IMR-90 (cell line): ENCODE measurements at regions not wholly inside any gene's neighbourhood (a gene's known extent, or its start where the extent isn't known, plus 50 kb on each side); places are given as distances from the start of the nearest gene placed in this dataset.

Experiments
- ATAC-seq: fragments of 200-7000 bp; cut with Tn5 transposase; 2 replicates; pipeline ENCODE4 v1.9.1; 2020; ENCODE audit warnings: low read depth, mild to moderate bottlenecking, moderate library complexity
- BruUV-seq: library from RNA; stranded (reverse); fragments of 400-500 nt; replicated peaks from 2 replicates; lab custom pipeline; 2021; lab: Mats Ljungman, UMichigan
- CTCF ChIA-PET: fragments of 300-600 bp; formaldehyde crosslinking; extraction: SDS; loops from one replicate; lab custom pipeline; 2021; ENCODE audit warnings: antibody characterized with exemption; lab: Yijun Ruan, JAX
- POLR2A ChIA-PET: fragments of 300-600 bp; sonication (Branson Sonifier 250); formaldehyde crosslinking; loops from one replicate; lab custom pipeline; 2022; ENCODE audit warnings: antibody characterized with exemption; ENCODE audit not compliant: unreplicated experiment; lab: Charles Lee
- DNase-seq: peaks from one replicate; pipeline ENCODE4 v3.0.0; 2013
- H2AFZ ChIP-seq: replicated peaks from 2 replicates; pipeline ENCODE3; 2013; ENCODE audit warnings: low read length, mild to moderate bottlenecking; ENCODE audit not compliant: poor library complexity
- H2AK5ac ChIP-seq: 2 replicates; pipeline ENCODE4 v1.6.1; 2013; ENCODE audit warnings: low read depth, low read length, inconsistent platforms
- H2AK9ac ChIP-seq: replicated peaks from 2 replicates; pipeline ENCODE3; 2013; ENCODE audit warnings: mild to moderate bottlenecking, low read depth, low read length, moderate library complexity; ENCODE audit not compliant: poor library complexity
- H2BK120ac ChIP-seq: 2 replicates; pipeline ENCODE4 v1.6.1; 2013; ENCODE audit warnings: low read depth, low read length, inconsistent platforms
- H2BK15ac ChIP-seq: 3 replicates; pipeline ENCODE4 v1.6.1; 2013; ENCODE audit warnings: low read depth, low read length, inconsistent platforms
- H2BK20ac ChIP-seq: 2 replicates; pipeline ENCODE4 v1.6.1; 2013; ENCODE audit warnings: low read depth, mild to moderate bottlenecking, inconsistent platforms, low read length, moderate library complexity
- H2BK5ac ChIP-seq: 2 replicates; pipeline ENCODE4 v1.6.1; 2013; ENCODE audit warnings: mild to moderate bottlenecking, low read depth, low read length, inconsistent platforms; ENCODE audit not compliant: poor library complexity, severe bottlenecking
- H3K14ac ChIP-seq: replicated peaks from 2 replicates; pipeline ENCODE4 v1.6.1; 2013; ENCODE audit warnings: low read depth, low read length, inconsistent platforms
- H3K18ac ChIP-seq: 2 replicates; pipeline ENCODE4 v1.6.1; 2013; ENCODE audit warnings: low read depth, low read length, control low read depth
- H3K23ac ChIP-seq: 2 replicates; pipeline ENCODE4 v1.6.1; 2013; ENCODE audit warnings: low read depth, low read length, inconsistent platforms
- H3K27ac ChIP-seq: 2 replicates; pipeline ENCODE4 v1.5.1; 2013; ENCODE audit warnings: mild to moderate bottlenecking, control low read depth, low read length; ENCODE audit not compliant: insufficient read depth
- H3K27me3 ChIP-seq: 2 replicates; pipeline ENCODE4 v1.6.1; 2013; ENCODE audit warnings: low read length; ENCODE audit not compliant: control insufficient read depth, insufficient read depth
- H3K36me3 ChIP-seq: 2 replicates; pipeline ENCODE4 v1.6.1; 2013; ENCODE audit warnings: low read length, mixed read lengths; ENCODE audit not compliant: control insufficient read depth, insufficient read depth
- H3K4ac ChIP-seq: 2 replicates; pipeline ENCODE4 v1.6.1; 2013; ENCODE audit warnings: low read depth, low read length, inconsistent platforms
- H3K4me1 ChIP-seq: 2 replicates; pipeline ENCODE4 v1.6.1; 2013; ENCODE audit warnings: low read length, mixed read lengths; ENCODE audit not compliant: control insufficient read depth, insufficient read depth
- H3K4me2 ChIP-seq: 2 replicates; pipeline ENCODE4 v1.6.1; 2013; ENCODE audit warnings: low read depth, mild to moderate bottlenecking, control low read depth, low read length, moderate library complexity
- H3K4me3 ChIP-seq: 2 replicates; pipeline ENCODE4 v1.5.1; 2013; ENCODE audit warnings: low read depth, mild to moderate bottlenecking, control low read depth, low read length, moderate library complexity; ENCODE audit not compliant: insufficient read depth
- H3K56ac ChIP-seq: 2 replicates; pipeline ENCODE4 v1.6.1; 2013; ENCODE audit warnings: low read length, inconsistent platforms; ENCODE audit not compliant: insufficient read depth; ENCODE audit errors: extremely low read depth
- H3K79me1 ChIP-seq, 2 experiments: 2 replicates each; pipeline ENCODE4 v1.6.1; 2013; ENCODE audit warnings: low read length in 2 of 2, inconsistent platforms in 1 of 2, low read depth in 1 of 2
- H3K9ac ChIP-seq: 2 replicates; pipeline ENCODE4 v1.6.1; 2013; ENCODE audit warnings: low read depth, low read length, control low read depth
- H3K9me1 ChIP-seq: 2 replicates; pipeline ENCODE4 v1.6.1; 2013; ENCODE audit warnings: low read length, inconsistent platforms; ENCODE audit not compliant: insufficient read depth
- H3K9me3 ChIP-seq: 2 replicates; pipeline ENCODE4 v1.6.1; 2013; ENCODE audit warnings: low read length; ENCODE audit not compliant: control insufficient read depth, insufficient read depth
- H4K20me1 ChIP-seq: 2 replicates; pipeline ENCODE4 v1.6.1; 2013; ENCODE audit warnings: low read length, inconsistent platforms; ENCODE audit not compliant: insufficient read depth
- H4K5ac ChIP-seq: 2 replicates; pipeline ENCODE4 v1.6.1; 2013; ENCODE audit warnings: mild to moderate bottlenecking, low read depth, low read length, control low read depth
- H4K8ac ChIP-seq, 2 experiments: 2 replicates each; pipeline ENCODE4 v1.6.1; 2013; ENCODE audit warnings: low read depth in 2 of 2, low read length in 2 of 2, control low read depth in 1 of 2, inconsistent platforms in 1 of 2
- H4K91ac ChIP-seq: 2 replicates; pipeline ENCODE4 v1.6.1; 2013; ENCODE audit warnings: low read depth, low read length, inconsistent platforms; ENCODE audit not compliant: insufficient read depth
- CHD1 ChIP-seq: IDR thresholded peaks from 2 replicates; pipeline ENCODE4 v1.6.1; 2012; ENCODE audit warnings: low read depth, low read length, improper control_type of control experiment
- FOS ChIP-seq: fragments of 150-350 bp; IDR thresholded peaks from 2 replicates; pipeline ENCODE4 v1.6.1; 2016; ENCODE audit warnings: low read depth, low read length
- MAFK ChIP-seq: IDR thresholded peaks from 2 replicates; pipeline ENCODE4 v1.6.1; 2012; ENCODE audit warnings: low read depth, low read length, improper control_type of control experiment
- NFE2L2 ChIP-seq: fragments of 150-350 bp; IDR thresholded peaks from 2 replicates; pipeline ENCODE4 v1.6.1; 2016; ENCODE audit warnings: low read depth, mild to moderate bottlenecking, low read length
- RAD21 ChIP-seq: IDR thresholded peaks from 2 replicates; pipeline ENCODE4 v1.6.1; 2012; ENCODE audit warnings: low read length, improper control_type of control experiment
- RFX5 ChIP-seq: IDR thresholded peaks from 2 replicates; pipeline ENCODE4 v1.8.0; 2012; ENCODE audit warnings: low read depth, mild to moderate bottlenecking, low read length, moderate library complexity
- WGBS, 2 experiments: methylation state at CpG; one replicate each; pipeline versions ENCODE4 v1.1.5 to v1.1.7; 2013; ENCODE audit warnings: missing lambda C conversion rate in 2 of 2; ENCODE audit not compliant: insufficient read length in 1 of 2; ENCODE audit errors: extremely low coverage in 2 of 2; 5-methylcytosine and 5-hydroxymethylcytosine counted together
- dilution Hi-C: fragments of 300-500 bp; cut with HindIII; formaldehyde crosslinking; loops from one replicate; pipeline ENCODE4 v1.14.3; 2018; ENCODE audit warnings: low sequenced_read_pairs; ENCODE audit not compliant: unreplicated experiment
- in situ Hi-C: fragments of 300-500 bp; cut with MboI; formaldehyde crosslinking; loops from 3 replicates; pipeline ENCODE4 v1.14.3; 2019; ENCODE audit warnings: low sequenced_read_pairs, inconsistent platforms, mixed read lengths
- intact Hi-C: fragments of 100-400 bp; cut with micrococcal nuclease; formaldehyde crosslinking; loops from 2 replicates; pipeline ENCODE4 v1.10.0; 2022

GRCh38 chr10:128632694-128633093, 506.5 kb upstream of the MKI67 start:
- no peak overlapping the region for H3K4ac ChIP-seq
- H2BK120ac ChIP-seq: no peak overlapping the region
- no peak overlapping the region for H3K23ac ChIP-seq
- TF ChIP-seq CHD1 (no peak), RFX5 (no peak), FOS (no peak), NFE2L2 (no peak), RAD21 (no peak), MAFK (no peak)
- DNase-seq: no peak
- H2BK20ac ChIP-seq: no peak overlapping the region
- no peaks in the 10 kb centered on the region for H3K4me1 ChIP-seq
- ChIA-PET POLR2A (no interaction called here), CTCF (no interaction called here)
- in situ Hi-C loops (no loop called here), intact Hi-C loops (no loop called here), dilution Hi-C loops (no loop called here)
- H3K9ac ChIP-seq: no peak overlapping the region
- no peak for ATAC-seq
- no peaks in the 10 kb centered on the region for H3K79me1 ChIP-seq
- WGBS, 2 experiments: 66% methylated on average over 2 of the region's 7 CpGs; no CpG with 5 or more reads in 1 of the 2 experiments
- H3K4me2 ChIP-seq: no peak overlapping the region
- no peak overlapping the region for H2AK9ac ChIP-seq
- H2BK15ac ChIP-seq: no peak overlapping the region
- no peaks in the 10 kb centered on the region for H4K20me1 ChIP-seq
- H4K8ac ChIP-seq: no peak overlapping the region
- H3K36me3 ChIP-seq: no peaks in the 10 kb centered on the region
- H2AFZ ChIP-seq: no peak overlapping the region
- H3K27me3 ChIP-seq: no peaks in the 10 kb centered on the region
- no peak overlapping the region for H2BK5ac ChIP-seq
- no peak overlapping the region for H3K4me3 ChIP-seq
- no peak overlapping the region for H2AK5ac ChIP-seq
- H3K56ac ChIP-seq: no peak overlapping the region
- H4K5ac ChIP-seq: no peak overlapping the region
- no peak overlapping the region for H3K14ac ChIP-seq
- H4K91ac ChIP-seq: no peak overlapping the region
- no TSS peak for BruUV-seq
- H3K9me3 ChIP-seq: peaks cover 30% of the 10 kb centered on the region
- H3K18ac ChIP-seq: no peak overlapping the region
- no peaks in the 10 kb centered on the region for H3K9me1 ChIP-seq
- H3K27ac ChIP-seq: no peak overlapping the region
